Thoracic aorta (tissue), 2 donors: ENCODE measurements at regions not wholly inside any gene's neighbourhood (a gene's known extent, or its start where the extent isn't known, plus 50 kb on each side); places are given as distances from the start of the nearest gene placed in this dataset.

Source experiments
- ATAC-seq: fragments of 150-250 bp; one replicate; pipeline ENCODE4 v1.8.0; 2017; ENCODE audit warnings: low read depth; ENCODE audit not compliant: insufficient number of reproducible peaks, low FRiP score
- DNase-seq: peaks from one replicate; pipeline ENCODE4 v3.0.0-alpha.2; 2020; ENCODE audit warnings: low spot score
- H3K27ac ChIP-seq, 2 donors: fragments of 200-600 bp; sonication (generic); 1 replicate in 1 of 2; 2 replicates in 1 of 2; pipeline ENCODE4 v1.5.1; 2016; ENCODE audit warnings: mild to moderate bottlenecking in 2 of 2, moderate library complexity in 2 of 2
- H3K27me3 ChIP-seq: fragments of 200-600 bp; sonication (generic); replicated peaks from 2 replicates; pipeline ENCODE4 v1.6.0; 2016; ENCODE audit warnings: mild to moderate bottlenecking; ENCODE audit not compliant: insufficient read depth
- H3K36me3 ChIP-seq: fragments of 200-600 bp; sonication (generic); one replicate; pipeline ENCODE4 v1.5.1; 2016
- H3K4me1 ChIP-seq, 2 donors: fragments of 200-600 bp; sonication (generic); 1 replicate in 1 of 2; 2 replicates in 1 of 2; pipeline versions ENCODE4 v1.5.1 to v1.6.0; 2016; ENCODE audit warnings: low read depth in 2 of 2, mild to moderate bottlenecking in 1 of 2; ENCODE audit not compliant: control insufficient read depth in 1 of 2
- H3K4me3 ChIP-seq: fragments of 200-600 bp; sonication (generic); 2 replicates; pipeline ENCODE4 v1.5.1; 2016; ENCODE audit warnings: mild to moderate bottlenecking
- H3K9me3 ChIP-seq: fragments of 200-600 bp; sonication (generic); 2 replicates; pipeline ENCODE4 v1.5.1; 2016
- TF ChIP-seq, protein P1 (sequence below): fragments of 200-600 bp; sonication (generic); IDR thresholded peaks from one replicate; pipeline ENCODE4 v1.5.1; 2019; ENCODE audit warnings: antibody characterized with exemption

GRCh38 chr6:28775405-28776129, 148.2 kb downstream of the TRIM27 start:
- peaks cover 21% of the 10 kb centered on the region for H3K27me3 ChIP-seq

GRCh38 chr6:28776269-28777146, 147.3 kb downstream of the TRIM27 start:
- H3K36me3 ChIP-seq, result no peaks in the 10 kb centered on the region
- no peak overlapping the region for H3K27ac ChIP-seq
- no peak overlapping the region for H3K4me3 ChIP-seq
- ATAC-seq (no peak), DNase-seq (no peak)
- no peaks in the 10 kb centered on the region for H3K9me3 ChIP-seq
- peaks cover 23% of the 10 kb centered on the region for H3K27me3 ChIP-seq
- H3K4me1 ChIP-seq, result no peaks in the 10 kb centered on the region
- TF ChIP-seq, protein P1, sequence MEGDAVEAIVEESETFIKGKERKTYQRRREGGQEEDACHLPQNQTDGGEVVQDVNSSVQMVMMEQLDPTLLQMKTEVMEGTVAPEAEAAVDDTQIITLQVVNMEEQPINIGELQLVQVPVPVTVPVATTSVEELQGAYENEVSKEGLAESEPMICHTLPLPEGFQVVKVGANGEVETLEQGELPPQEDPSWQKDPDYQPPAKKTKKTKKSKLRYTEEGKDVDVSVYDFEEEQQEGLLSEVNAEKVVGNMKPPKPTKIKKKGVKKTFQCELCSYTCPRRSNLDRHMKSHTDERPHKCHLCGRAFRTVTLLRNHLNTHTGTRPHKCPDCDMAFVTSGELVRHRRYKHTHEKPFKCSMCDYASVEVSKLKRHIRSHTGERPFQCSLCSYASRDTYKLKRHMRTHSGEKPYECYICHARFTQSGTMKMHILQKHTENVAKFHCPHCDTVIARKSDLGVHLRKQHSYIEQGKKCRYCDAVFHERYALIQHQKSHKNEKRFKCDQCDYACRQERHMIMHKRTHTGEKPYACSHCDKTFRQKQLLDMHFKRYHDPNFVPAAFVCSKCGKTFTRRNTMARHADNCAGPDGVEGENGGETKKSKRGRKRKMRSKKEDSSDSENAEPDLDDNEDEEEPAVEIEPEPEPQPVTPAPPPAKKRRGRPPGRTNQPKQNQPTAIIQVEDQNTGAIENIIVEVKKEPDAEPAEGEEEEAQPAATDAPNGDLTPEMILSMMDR, result no peak

More at GRCh38 chr6:28775405-28776129, 148.2 kb downstream of the TRIM27 start:
- DNase-seq (no peak), ATAC-seq (no peak)
- Histone ChIP-seq H3K27ac (no peak overlapping the region), H3K36me3 (no peaks in the 10 kb centered on the region), H3K4me3 (no peak overlapping the region), H3K9me3 (no peaks in the 10 kb centered on the region), H3K4me1 (no peaks in the 10 kb centered on the region)
- TF ChIP-seq, protein P1, result no peak

DNA sequence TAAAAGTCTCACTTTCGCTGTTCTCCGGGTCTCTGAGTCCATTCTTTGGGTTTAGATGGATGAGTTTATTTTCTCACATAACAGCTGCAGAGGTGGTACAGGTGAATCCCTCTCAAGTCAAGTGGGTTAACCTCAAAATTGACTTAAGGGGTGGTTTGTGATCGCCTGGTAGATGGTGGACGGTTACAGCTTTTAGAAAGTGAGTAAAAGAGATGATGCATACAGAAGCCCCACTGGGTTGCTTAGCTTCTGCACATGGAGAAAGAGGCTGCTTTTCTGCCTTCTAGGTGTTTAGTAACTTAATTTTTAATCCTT, 146.7 kb downstream of the TRIM27 start:
- H3K9me3 ChIP-seq, result no peaks in the 10 kb centered on the region
- no peaks in the 10 kb centered on the region for H3K4me1 ChIP-seq
- no peaks in the 10 kb centered on the region for H3K36me3 ChIP-seq
- peaks cover 29% of the 10 kb centered on the region for H3K27me3 ChIP-seq
- no peak for DNase-seq
- H3K27ac ChIP-seq, result no peak overlapping the region
- TF ChIP-seq, protein P1, result no peak
- no peak for ATAC-seq
- no peak overlapping the region for H3K4me3 ChIP-seq

DNA sequence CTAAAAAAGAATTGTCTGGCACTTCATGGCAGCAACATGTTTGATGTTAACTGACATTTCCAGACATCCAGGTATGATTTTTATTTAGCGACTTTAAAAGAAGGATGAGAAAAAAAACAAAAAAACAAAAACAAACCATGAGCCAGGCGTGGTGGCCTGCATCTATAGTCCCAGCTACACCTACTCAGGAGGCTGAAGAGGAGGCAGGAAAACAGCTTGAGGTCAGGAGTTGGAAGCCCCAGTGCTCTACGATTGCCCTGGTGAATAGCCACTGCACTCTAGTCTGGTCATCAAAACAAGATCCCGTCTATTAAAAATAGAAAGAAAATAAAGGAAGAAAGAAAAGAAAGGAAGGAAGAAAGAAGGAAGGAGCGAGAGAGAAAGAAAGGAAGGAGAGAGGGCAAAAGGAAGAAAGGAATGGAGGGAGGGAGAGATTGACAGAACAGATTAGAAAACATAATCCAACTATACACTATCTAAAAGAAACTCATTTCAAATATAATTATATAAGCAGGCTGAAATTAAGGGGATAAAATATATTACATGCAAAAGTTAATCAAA, 141.6 kb downstream of the TRIM27 start:
- DNase-seq, result no peak
- peaks cover 16% of the 10 kb centered on the region for H3K27me3 ChIP-seq

More for the DNA sequence above, 141.6 kb downstream of the TRIM27 start:
- Histone ChIP-seq H3K4me3 (no peak overlapping the region), H3K27ac (no peak overlapping the region), H3K36me3 (no peaks in the 10 kb centered on the region), H3K4me1 (no peaks in the 10 kb centered on the region), H3K9me3 (no peaks in the 10 kb centered on the region)
- TF ChIP-seq, protein P1, result no peak
- no peak for ATAC-seq
